H1 (cell line): ENCODE measurements at regions not wholly inside any gene's neighbourhood (a gene's known extent, or its start where the extent isn't known, plus 50 kb on each side); places are given as distances from the start of the nearest gene placed in this dataset.

ENCODE experiments used
- CTCF ChIA-PET: fragments of 300-600 bp; sonication (Branson Sonifier 250); formaldehyde crosslinking; loops from one replicate; lab custom pipeline; 2021; ENCODE audit not compliant: partially characterized antibody; lab: Charles Lee
- POLR2A ChIA-PET: fragments of 300-600 bp; sonication (Branson Sonifier 250); formaldehyde crosslinking; loops from one replicate; lab custom pipeline; 2021; ENCODE audit warnings: inconsistent platforms; ENCODE audit not compliant: partially characterized antibody; lab: Charles Lee
- DNase-seq, 2 experiments: peaks; one replicate each; pipeline versions ENCODE4 v3.0.0 to v3.0.0-alpha.2; 2010 to 2022; ENCODE audit warnings: low spot score in 2 of 2, low read depth in 1 of 2, mixed read lengths in 1 of 2
- FAIRE-seq: peaks from 2 replicates; lab custom pipeline; 2011; peaks lifted over from hg19 to GRCh38; lab: Jason Lieb, UNC
- H2AFZ ChIP-seq: 2 replicates; pipeline ENCODE4 v1.8.1; 2012; ENCODE audit warnings: low read length, inconsistent platforms
- H2AK5ac ChIP-seq: 2 replicates; pipeline ENCODE4 v1.6.1; 2013; ENCODE audit warnings: low read depth, low read length
- H2BK120ac ChIP-seq: replicated peaks from 2 replicates; pipeline ENCODE3; 2013; ENCODE audit warnings: low read depth, low read length, inconsistent platforms
- H2BK12ac ChIP-seq: 2 replicates; pipeline ENCODE4 v1.6.1; 2013; ENCODE audit warnings: low read depth, low read length
- H2BK15ac ChIP-seq: 2 replicates; pipeline ENCODE4 v1.6.1; 2013; ENCODE audit warnings: low read length
- H2BK20ac ChIP-seq: 2 replicates; pipeline ENCODE4 v1.6.1; 2013; ENCODE audit warnings: low read length
- H2BK5ac ChIP-seq: 2 replicates; pipeline ENCODE4 v1.6.1; 2013; ENCODE audit warnings: low read depth, low read length
- H3K14ac ChIP-seq: 2 replicates; pipeline ENCODE4 v1.6.1; 2013; ENCODE audit warnings: inconsistent platforms; ENCODE audit not compliant: insufficient read length
- H3K18ac ChIP-seq: 2 replicates; pipeline ENCODE4 v1.6.1; 2013; ENCODE audit warnings: low read length; ENCODE audit errors: extremely low read depth
- H3K23ac ChIP-seq: 2 replicates; pipeline ENCODE4 v1.6.1; 2013; ENCODE audit warnings: inconsistent platforms; ENCODE audit not compliant: insufficient read length
- H3K23me2 ChIP-seq: 2 replicates; pipeline ENCODE4 v1.6.1; 2013; ENCODE audit warnings: low read depth, low read length
- H3K27ac ChIP-seq: 2 replicates; pipeline ENCODE4 v1.6.1; 2011; ENCODE audit warnings: low read depth, low read length, inconsistent platforms
- H3K27me3 ChIP-seq, 4 experiments: replicated peaks in 1 of 4; 1 replicate in 1 of 4; 2 replicates in 3 of 4; pipeline versions ENCODE4 v1.6.1 to v1.8.1; 2011 to 2013; ENCODE audit warnings: low read length in 3 of 4, mild to moderate bottlenecking in 3 of 4, inconsistent platforms in 2 of 4, mixed read lengths in 2 of 4, moderate library complexity in 1 of 4; ENCODE audit not compliant: control insufficient read depth in 3 of 4, insufficient read depth in 3 of 4; ENCODE audit errors: extremely low read depth in 1 of 4
- H3K36me3 ChIP-seq, 4 experiments: 2 replicates each; pipeline versions ENCODE4 v1.6.1 to v1.8.1; 2011 to 2013; ENCODE audit warnings: mild to moderate bottlenecking in 4 of 4, low read length in 3 of 4, moderate library complexity in 2 of 4, control low read depth in 1 of 4, inconsistent platforms in 1 of 4; ENCODE audit not compliant: insufficient read depth in 4 of 4, control insufficient read depth in 2 of 4
- H3K4ac ChIP-seq: replicated peaks from 2 replicates; pipeline ENCODE3; 2013; ENCODE audit warnings: low read length, low read depth, mixed read lengths, inconsistent platforms; ENCODE audit not compliant: insufficient read length
- H3K4me1 ChIP-seq, 4 experiments: replicated peaks in 1 of 4; 1 replicate in 1 of 4; 2 replicates in 3 of 4; pipeline versions ENCODE4 v1.6.1 to v1.8.1; 2011 to 2013; ENCODE audit warnings: low read length in 3 of 4, inconsistent platforms in 2 of 4, mixed read lengths in 1 of 4; ENCODE audit not compliant: insufficient read depth in 4 of 4, control insufficient read depth in 3 of 4
- H3K4me2 ChIP-seq, 2 experiments: 2 replicates each; pipeline versions ENCODE4 v1.6.1 to v1.8.1; 2011 to 2013; ENCODE audit warnings: low read depth in 2 of 2, low read length in 2 of 2, control low read depth in 1 of 2, inconsistent platforms in 1 of 2, mild to moderate bottlenecking in 1 of 2; ENCODE audit not compliant: insufficient read depth in 1 of 2
- H3K4me3 ChIP-seq, 4 experiments: fragments of 200-600, 300-600 bp in 1 of 4; sonication (generic), shearing (Covaris generic), sonication (Bioruptor Twin) in 1 of 4; 2 replicates each; pipeline versions ENCODE4 v1.5.1 to v1.8.1; 2011 to 2016; ENCODE audit warnings: low read length in 4 of 4, low read depth in 3 of 4, control low read depth in 2 of 4, inconsistent platforms in 2 of 4, mild to moderate bottlenecking in 2 of 4, mixed read lengths in 1 of 4, moderate library complexity in 1 of 4; ENCODE audit not compliant: insufficient read depth in 2 of 4; ENCODE audit errors: extremely low read depth in 1 of 4
- H3K56ac ChIP-seq: replicated peaks from 2 replicates; pipeline ENCODE3; 2013; ENCODE audit warnings: low read depth, mild to moderate bottlenecking, mixed read lengths, low read length, inconsistent platforms; ENCODE audit not compliant: insufficient read length
- H3K79me1 ChIP-seq: 2 replicates; pipeline ENCODE4 v1.6.1; 2013; ENCODE audit warnings: low read depth, low read length, control low read depth
- H3K79me2 ChIP-seq, 2 experiments: 2 replicates each; pipeline versions ENCODE4 v1.6.1 to v1.8.1; 2012 to 2013; ENCODE audit warnings: low read length in 2 of 2, mild to moderate bottlenecking in 2 of 2, inconsistent platforms in 1 of 2; ENCODE audit not compliant: insufficient read depth in 2 of 2, control insufficient read depth in 1 of 2
- H3K9ac ChIP-seq, 4 experiments: replicated peaks in 1 of 4; 1 replicate in 1 of 4; 2 replicates in 3 of 4; pipeline versions ENCODE4 v1.6.1 to v1.8.1; 2011 to 2013; ENCODE audit warnings: low read depth in 3 of 4, low read length in 3 of 4, control low read depth in 2 of 4, mild to moderate bottlenecking in 2 of 4, moderate library complexity in 2 of 4, inconsistent platforms in 1 of 4; ENCODE audit errors: extremely low read depth in 1 of 4
- H3K9me3 ChIP-seq, 2 experiments: 2 replicates each; pipeline versions ENCODE4 v1.6.1 to v1.8.1; 2012 to 2013; ENCODE audit warnings: mild to moderate bottlenecking in 2 of 2, moderate library complexity in 2 of 2, control low read depth in 1 of 2, inconsistent platforms in 1 of 2, low read depth in 1 of 2, low read length in 1 of 2, mixed read lengths in 1 of 2; ENCODE audit not compliant: insufficient read depth in 2 of 2
- H4K20me1 ChIP-seq, 2 experiments: replicated peaks in 1 of 2; 2 replicates each; pipeline versions ENCODE3 to v1.8.1; 2011 to 2013; ENCODE audit warnings: inconsistent platforms in 2 of 2, low read length in 2 of 2, mild to moderate bottlenecking in 1 of 2; ENCODE audit not compliant: insufficient read depth in 2 of 2, control insufficient read depth in 1 of 2
- H4K5ac ChIP-seq: 2 replicates; pipeline ENCODE4 v1.6.1; 2013; ENCODE audit warnings: low read length, low read depth, mixed read lengths, inconsistent platforms; ENCODE audit not compliant: insufficient read length
- H4K8ac ChIP-seq: 2 replicates; pipeline ENCODE4 v1.8.0; 2013; ENCODE audit warnings: mild to moderate bottlenecking, moderate library complexity, low read length, inconsistent platforms; ENCODE audit not compliant: insufficient read depth; ENCODE audit errors: extremely low read depth
- H4K91ac ChIP-seq: replicated peaks from 2 replicates; pipeline ENCODE3; 2013; ENCODE audit warnings: low read length, mixed read lengths, inconsistent platforms; ENCODE audit not compliant: insufficient read length
- ATF2 ChIP-seq: IDR thresholded peaks from 2 replicates; pipeline ENCODE4 v1.6.1; 2012; ENCODE audit warnings: low read length, inconsistent platforms
- CHD2 ChIP-seq: IDR thresholded peaks from 2 replicates; pipeline ENCODE4 v1.6.1; 2012; ENCODE audit warnings: low read length, improper control_type of control experiment
- CTBP2 ChIP-seq: IDR thresholded peaks from 2 replicates; pipeline ENCODE4 v1.7.0; 2011; ENCODE audit warnings: borderline replicate concordance, mild to moderate bottlenecking, moderate library complexity, mixed read lengths, low read length; ENCODE audit not compliant: insufficient read depth, insufficient read length
- EGR1 ChIP-seq: IDR thresholded peaks from 2 replicates; pipeline ENCODE4 v1.6.1; 2011; ENCODE audit warnings: low read depth, low read length, borderline replicate concordance
- PHF8 ChIP-seq: fragments of 200-600 bp; sonication (generic); conservative IDR thresholded peaks from 2 replicates; pipeline ENCODE4 v1.7.1; 2012; ENCODE audit warnings: low read depth, mild to moderate bottlenecking, inconsistent platforms, low read length, moderate library complexity
- POLR2AphosphoS5 ChIP-seq: IDR thresholded peaks from 2 replicates; pipeline ENCODE4 v1.6.1; 2011; ENCODE audit warnings: low read depth, low read length
- RFX5 ChIP-seq: IDR thresholded peaks from 2 replicates; pipeline ENCODE4 v1.6.1; 2011; ENCODE audit warnings: low read depth, low read length, improper control_type of control experiment, borderline replicate concordance
- SIX5 ChIP-seq: IDR thresholded peaks from 2 replicates; pipeline ENCODE4 v1.6.1; 2011; ENCODE audit warnings: mild to moderate bottlenecking, low read depth, low read length
- SP1 ChIP-seq: IDR thresholded peaks from 2 replicates; pipeline ENCODE4 v1.6.1; 2011; ENCODE audit warnings: low read depth, low read length
- TAF1 ChIP-seq: IDR thresholded peaks from 2 replicates; pipeline ENCODE4 v1.6.1; 2011; ENCODE audit warnings: mild to moderate bottlenecking, low read depth, low read length
- TBP ChIP-seq: IDR thresholded peaks from 2 replicates; pipeline ENCODE4 v1.6.1; 2011; ENCODE audit warnings: low read depth, low read length, improper control_type of control experiment
- WGBS, 2 experiments: shearing (Covaris generic) in 1 of 2; methylation state at CpG; one replicate each; pipeline versions ENCODE4 v1.1.6 to v1.1.7; 2013 to 2015; ENCODE audit warnings: low lambda C conversion rate in 2 of 2, mixed read lengths in 2 of 2, inconsistent platforms in 1 of 2, low coverage in 1 of 2, missing lambda C conversion rate in 1 of 2; ENCODE audit not compliant: insufficient replicate concordance in 2 of 2, insufficient coverage in 1 of 2, insufficient read length in 1 of 2; ENCODE audit errors: extremely low coverage in 1 of 2, missing lambda C conversion rate in 1 of 2; 5-methylcytosine and 5-hydroxymethylcytosine counted together
- TF ChIP-seq, protein P1 (sequence below): IDR thresholded peaks from 2 replicates; pipeline ENCODE4 v1.6.1; 2011; ENCODE audit warnings: low read length, improper control_type of control experiment

GRCh38 chr14:30142216-30142615 is 214.6 kb upstream of the PRKD1 start:
- CTCF ChIA-PET = no interaction called here
- TF ChIP-seq SIX5 (no peak), CHD2 (no peak), TAF1 (no peak), CTBP2 (no peak), PHF8 (no peak), TBP (no peak), SP1 (no peak), RFX5 (no peak), POLR2AphosphoS5 (no peak), ATF2 (no peak), EGR1 (no peak)
- TF ChIP-seq, protein P1, sequence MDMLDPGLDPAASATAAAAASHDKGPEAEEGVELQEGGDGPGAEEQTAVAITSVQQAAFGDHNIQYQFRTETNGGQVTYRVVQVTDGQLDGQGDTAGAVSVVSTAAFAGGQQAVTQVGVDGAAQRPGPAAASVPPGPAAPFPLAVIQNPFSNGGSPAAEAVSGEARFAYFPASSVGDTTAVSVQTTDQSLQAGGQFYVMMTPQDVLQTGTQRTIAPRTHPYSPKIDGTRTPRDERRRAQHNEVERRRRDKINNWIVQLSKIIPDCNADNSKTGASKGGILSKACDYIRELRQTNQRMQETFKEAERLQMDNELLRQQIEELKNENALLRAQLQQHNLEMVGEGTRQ = no peak

More at GRCh38 chr14:30142216-30142615, 214.6 kb upstream of the PRKD1 start:
- H4K20me1 ChIP-seq = no peaks in the 10 kb centered on the region
- H2AFZ ChIP-seq = no peak overlapping the region
- H3K27ac ChIP-seq = no peak overlapping the region
- H4K8ac ChIP-seq = no peak overlapping the region
- no peaks in the 10 kb centered on the region for H3K36me3 ChIP-seq
- H3K18ac ChIP-seq = no peak overlapping the region
- no peak overlapping the region for H3K23ac ChIP-seq
- H3K79me1 ChIP-seq = no peaks in the 10 kb centered on the region
- H2BK12ac ChIP-seq = no peak overlapping the region
- H3K4ac ChIP-seq = no peak overlapping the region
- H2BK20ac ChIP-seq = no peak overlapping the region
- H2BK5ac ChIP-seq = no peak overlapping the region
- no peaks in the 10 kb centered on the region for H3K4me1 ChIP-seq
- POLR2A ChIA-PET = interaction anchor here (1.1 kb wide), 1 partner anchor 14 kb away, joined by 3 read pairs; no protein-coding TSS in a partner anchor
- no peaks in the 10 kb centered on the region for H3K79me2 ChIP-seq
- 81% methylated on average over 1 of the region's 1 CpG; no CpG with 5 or more reads in 1 of the 2 experiments for WGBS, 2 experiments
- H2BK15ac ChIP-seq = no peak overlapping the region
- no peak for DNase-seq
- no peak overlapping the region for H4K5ac ChIP-seq
- H3K9me3 ChIP-seq = peaks cover 0 to 12% of the 10 kb centered on the region in 2 experiments; a peak in 2 of 4 replicates
- no peak for FAIRE-seq
- no peak overlapping the region for H4K91ac ChIP-seq
- no peaks in the 10 kb centered on the region for H3K23me2 ChIP-seq
- H3K4me3 ChIP-seq = no peak overlapping the region
- no peak overlapping the region for H3K9ac ChIP-seq
- H2AK5ac ChIP-seq = no peak overlapping the region
- no peak overlapping the region for H2BK120ac ChIP-seq
- H3K14ac ChIP-seq = no peak overlapping the region
- no peak overlapping the region for H3K4me2 ChIP-seq
- H3K27me3 ChIP-seq = no peaks in the 10 kb centered on the region
- H3K56ac ChIP-seq = no peak overlapping the region
